NCI-H2081 treated with DMSO at 0.1 percent for 48 hours (cell line): ENCODE measurements at regions not wholly inside any gene's neighbourhood (a gene's known extent, or its start where the extent isn't known, plus 50 kb on each side); places are given as distances from the start of the nearest gene placed in this dataset.

Source experiments
- DNase-seq: peaks from one replicate; lab custom pipeline; 2025; lab: John Stamatoyannopoulos, UW

- DNase-seq: no peak
Measured at GRCh38 chr5:38207343-38207742, 51.0 kb upstream of the EGFLAM start.

- DNase-seq: no peak
Measured at GRCh38 chr5:38202741-38203140, 55.6 kb upstream of the EGFLAM start.

DNA sequence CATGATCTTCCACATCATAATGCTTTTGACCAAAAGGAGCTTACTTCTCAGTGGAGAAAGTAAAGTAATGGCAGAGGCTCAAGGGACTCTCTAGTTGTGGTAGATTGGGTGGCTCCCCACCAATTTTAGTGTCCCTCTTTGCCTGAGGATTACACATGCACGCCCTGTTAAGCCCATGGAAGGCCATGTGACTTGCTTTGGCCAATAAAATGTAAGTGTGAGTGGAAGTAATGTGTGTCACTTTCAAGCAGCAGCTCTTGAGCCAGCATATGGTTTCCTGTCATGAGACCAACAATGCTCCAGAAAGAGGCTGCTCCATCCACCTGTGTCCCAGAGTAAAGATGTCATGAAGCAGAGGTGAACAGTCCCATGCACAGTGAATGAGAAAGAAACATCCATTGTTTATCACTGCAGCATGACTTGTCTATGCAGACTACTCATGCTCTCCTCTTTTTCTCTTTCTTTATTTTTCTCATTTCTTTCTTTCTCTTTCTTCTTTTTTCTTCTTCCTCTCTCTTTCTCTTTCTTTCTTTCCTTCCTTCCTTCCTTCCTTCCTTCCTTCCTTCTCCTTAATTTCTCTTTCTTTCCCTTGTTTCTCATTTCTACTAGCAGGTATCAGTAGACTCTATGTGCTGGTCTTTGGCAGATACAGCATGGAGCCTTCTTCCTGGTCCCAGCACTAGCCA is 57.3 kb upstream of the EGFLAM start:
- no peak for DNase-seq

GRCh38 chr5:38197118-38197517 is 61.2 kb upstream of the EGFLAM start:
- no peak for DNase-seq

DNA sequence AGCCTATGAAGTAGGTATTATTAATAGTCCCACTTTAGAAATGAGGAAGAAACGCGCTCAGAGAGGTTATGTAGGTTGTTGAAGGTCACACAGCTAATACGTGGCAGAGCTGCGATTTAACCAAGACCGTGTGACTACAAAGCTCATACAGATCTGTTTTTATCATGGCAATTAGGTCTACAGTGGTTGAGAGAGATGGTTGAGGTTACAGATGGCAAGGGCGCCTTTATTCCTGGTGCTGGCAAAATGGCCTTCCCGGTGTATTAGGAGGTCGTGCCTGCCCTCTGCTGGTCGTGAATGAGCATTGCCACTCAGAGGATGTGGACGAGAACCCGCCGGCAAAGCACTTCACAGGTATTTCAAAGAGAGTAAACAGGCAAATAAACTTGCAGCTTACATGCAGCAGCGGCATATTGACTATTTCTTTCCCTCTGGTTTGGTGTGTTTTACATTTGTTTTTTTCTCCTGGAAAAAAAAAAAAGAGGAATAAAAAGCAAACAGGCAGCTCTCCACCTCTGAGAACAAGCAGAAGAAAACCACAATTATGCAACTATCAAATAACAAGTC is 65.3 kb upstream of the EGFLAM start:
- peak; percentile 63 for DNase-seq

DNA sequence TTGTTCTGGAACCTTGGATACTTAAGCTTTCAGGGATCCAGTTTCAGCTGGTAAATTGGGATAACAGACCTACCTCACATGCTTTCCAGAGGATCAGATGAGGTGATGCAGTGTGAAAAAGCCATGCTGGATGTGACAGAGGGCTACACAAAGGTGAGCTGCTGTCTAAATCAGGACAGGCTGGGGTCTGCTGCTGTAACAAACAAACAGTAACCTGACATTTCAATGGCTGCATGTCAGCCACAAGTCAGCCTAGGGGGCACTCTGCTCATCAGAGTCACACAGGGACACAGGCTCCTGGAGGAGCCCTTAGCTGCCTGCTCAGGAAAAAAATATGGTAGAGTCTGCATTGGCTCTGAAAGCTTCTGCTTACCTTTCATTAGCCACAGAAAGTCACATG is 66.7 kb upstream of the EGFLAM start:
- DNase-seq: no peak

DNA sequence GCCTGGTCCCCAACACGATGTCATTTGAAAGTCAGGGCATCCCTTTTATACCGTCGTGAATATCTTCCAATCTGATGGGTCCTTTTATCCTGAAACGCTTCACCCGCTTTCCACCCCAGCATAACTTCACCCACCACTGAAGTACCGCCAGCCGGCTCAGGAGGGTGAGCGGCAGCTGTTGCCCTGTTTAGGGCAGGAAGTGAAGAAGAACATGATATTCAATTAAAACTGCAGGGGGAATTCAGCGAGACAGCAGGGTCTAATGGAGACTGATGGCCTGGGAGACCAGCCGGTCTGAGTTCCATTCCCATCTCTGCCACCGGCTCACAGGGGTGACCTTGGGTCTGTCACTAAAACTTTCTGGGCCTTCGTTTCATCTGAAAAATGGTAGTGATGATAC is 68.2 kb upstream of the EGFLAM start:
- DNase-seq: no peak

DNA sequence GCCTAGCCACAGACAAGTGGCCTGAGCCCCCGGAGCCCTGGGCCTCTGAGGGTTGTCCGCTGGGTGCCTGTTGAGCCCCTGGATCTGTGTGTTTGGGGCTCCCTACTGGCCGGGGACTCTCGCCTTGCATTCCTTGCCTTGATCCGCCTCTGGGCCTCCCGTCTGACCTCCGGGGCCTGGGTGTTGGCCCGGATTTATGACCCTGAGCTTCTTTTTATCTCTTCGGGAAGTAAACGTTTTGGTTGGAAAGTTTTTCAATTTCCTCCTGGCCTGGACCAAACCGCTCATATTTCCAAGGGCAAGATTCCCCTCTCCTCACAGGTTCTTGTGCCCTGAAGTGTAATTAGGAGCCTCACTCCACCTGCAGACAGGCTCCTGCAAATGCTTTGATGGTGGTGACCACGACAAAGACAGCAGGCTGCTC is 69.3 kb upstream of the EGFLAM start:
- DNase-seq: no peak

DNA sequence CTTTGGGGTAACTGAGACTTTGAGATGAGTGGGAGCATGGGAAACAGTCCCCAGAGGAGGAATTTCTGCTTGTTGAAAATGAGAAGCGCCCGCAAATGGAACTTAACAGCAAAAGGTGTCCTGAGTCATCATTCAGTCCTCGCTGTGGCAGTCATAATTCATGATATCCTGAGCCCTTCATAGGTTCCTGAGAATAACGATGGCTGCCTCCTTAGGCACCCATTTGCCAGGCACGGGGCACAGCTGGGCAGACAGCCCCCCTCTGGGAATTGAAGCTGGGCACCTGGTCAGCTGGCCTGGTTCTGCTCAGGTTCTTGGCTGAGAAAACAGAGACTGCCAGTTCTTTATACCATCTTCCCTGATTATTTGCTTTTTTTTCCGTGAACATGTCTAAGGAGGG is 69.8 kb upstream of the EGFLAM start:
- DNase-seq: no peak

- DNase-seq: no peak
Measured at GRCh38 chr5:38187532-38187931, 70.8 kb upstream of the EGFLAM start.

- DNase-seq: no peak
Measured at GRCh38 chr5:38184627-38185026, 73.7 kb upstream of the EGFLAM start.

DNA sequence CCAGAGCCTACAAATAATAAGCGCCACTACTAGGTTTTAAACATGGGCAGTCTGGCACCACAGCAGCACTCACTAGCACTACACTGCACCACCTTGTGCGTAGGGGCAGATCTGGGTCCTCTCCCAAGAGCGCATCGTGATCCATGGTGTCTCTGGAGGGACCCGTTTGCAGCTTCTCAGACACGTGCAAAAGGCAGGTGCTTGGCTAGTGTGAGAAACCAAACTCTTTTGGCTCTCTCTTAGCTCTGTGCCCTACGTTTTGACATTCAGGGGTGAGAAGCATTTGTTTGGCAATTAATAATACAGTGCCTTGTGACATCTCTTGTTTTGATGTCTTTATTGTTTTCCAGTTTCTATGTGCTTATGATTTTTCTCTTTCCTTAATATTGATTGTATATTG is 75.4 kb upstream of the EGFLAM start:
- DNase-seq: no peak

DNA sequence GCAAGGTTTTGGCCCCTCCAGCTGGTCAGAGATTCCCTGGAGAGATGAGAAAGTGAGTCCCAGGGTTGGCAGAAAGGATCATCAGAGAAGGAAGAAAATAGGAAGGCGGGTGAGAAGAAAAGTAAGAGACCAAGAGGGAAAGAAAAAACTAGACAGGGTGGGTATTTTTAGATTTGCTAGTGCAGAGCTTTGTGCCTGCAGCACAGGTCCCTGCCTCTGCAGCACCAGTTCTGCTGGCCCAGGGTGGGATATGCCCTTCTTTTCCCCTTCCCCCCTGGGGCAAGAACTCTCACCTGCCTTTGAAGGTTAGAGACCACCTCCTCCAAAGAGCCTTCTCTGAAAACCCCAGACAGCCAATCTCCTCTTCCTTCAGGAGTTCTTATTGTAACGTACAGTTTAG is 90.3 kb upstream of the EGFLAM start:
- no peak for DNase-seq

DNA sequence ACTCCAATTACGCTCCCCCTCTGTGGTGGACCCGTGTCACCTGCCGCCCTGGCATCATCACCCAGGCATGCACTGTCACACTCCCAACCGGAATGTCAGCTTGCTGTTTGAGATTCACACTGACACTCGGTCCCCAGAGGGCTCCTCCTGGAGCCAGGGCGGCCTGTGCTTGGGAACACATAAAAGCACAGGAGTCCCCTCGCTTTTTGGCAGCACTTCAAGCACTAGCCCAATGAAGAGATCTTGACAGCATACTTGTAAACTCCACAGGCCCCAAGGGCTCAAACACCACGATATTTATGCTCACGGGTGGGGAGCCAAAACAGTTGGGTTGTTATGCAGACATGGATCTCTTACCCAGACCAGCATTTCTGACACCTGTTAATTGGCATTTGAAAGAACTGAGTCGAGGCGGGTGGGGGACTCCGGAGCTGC is 90.8 kb upstream of the EGFLAM start:
- no peak for DNase-seq

DNA sequence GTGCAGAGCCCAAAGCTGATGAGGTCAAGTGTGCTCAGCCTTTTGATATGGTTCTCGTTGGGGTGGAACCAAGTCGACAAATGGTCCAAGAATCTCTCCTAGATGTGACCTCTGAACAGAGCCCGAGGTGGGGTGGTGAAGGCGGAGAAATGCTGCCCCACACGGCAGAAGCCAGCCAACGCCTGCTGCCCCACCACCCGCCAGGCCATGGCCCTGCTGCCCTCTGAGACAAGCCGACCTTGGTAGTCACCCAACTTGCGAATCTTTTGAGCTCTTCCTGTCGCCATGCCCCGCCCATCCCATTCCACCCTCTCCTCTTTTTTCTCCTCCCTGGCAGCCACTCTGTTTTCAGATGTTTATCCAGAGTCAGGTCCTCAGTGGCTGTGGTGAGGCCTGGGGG is 91.5 kb upstream of the EGFLAM start:
- DNase-seq: no peak

DNA sequence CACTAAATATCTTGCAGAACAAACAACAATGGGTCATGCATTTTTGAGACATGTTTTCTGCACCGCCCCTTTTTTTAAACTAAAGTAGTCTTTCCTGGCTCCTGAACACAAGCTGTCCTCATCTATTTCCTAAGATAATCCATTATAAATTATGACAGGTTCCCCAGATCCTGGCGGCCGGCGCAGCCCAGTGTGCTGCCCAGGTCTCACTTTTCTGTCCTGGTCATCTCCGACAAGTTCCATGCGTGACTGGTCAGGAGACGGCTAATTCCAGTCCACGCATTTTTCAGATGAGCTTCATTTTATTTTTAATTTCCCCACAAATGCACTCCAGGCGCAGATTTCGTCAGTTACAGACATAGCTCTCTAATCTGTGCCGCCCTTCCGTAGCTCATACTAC is 92.9 kb upstream of the EGFLAM start:
- DNase-seq: no peak

- no peak for DNase-seq
Measured at GRCh38 chr5:38164776-38165399, 93.5 kb upstream of the EGFLAM start.

DNA sequence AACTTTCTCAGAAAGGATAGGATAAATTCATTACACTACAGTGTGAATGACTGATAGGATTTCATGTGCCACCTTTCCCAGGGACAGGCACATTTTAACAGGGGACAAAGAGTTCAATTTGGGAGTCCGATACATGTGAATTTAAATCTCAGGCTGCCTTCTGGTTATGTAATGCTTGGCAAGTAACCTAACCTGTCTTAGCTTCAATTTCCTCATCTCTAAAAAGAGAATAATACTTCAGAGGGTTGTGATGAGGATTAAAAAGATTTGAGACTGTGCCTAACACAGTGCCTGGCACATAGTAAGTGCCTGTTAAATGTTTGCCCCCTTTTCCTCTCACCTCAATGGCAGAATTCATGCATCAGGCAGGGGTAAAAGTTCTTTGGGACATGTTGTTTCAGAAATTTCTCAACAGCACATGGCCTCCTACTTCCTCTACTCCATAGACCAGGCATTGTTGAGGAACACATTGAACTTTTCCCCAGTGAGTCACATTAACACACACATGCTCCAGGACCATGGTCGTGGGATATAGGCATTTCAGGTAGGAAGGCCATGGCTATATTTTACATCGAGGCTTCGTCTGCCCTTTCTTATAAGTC is 94.6 kb upstream of the EGFLAM start:
- DNase-seq: no peak

DNA sequence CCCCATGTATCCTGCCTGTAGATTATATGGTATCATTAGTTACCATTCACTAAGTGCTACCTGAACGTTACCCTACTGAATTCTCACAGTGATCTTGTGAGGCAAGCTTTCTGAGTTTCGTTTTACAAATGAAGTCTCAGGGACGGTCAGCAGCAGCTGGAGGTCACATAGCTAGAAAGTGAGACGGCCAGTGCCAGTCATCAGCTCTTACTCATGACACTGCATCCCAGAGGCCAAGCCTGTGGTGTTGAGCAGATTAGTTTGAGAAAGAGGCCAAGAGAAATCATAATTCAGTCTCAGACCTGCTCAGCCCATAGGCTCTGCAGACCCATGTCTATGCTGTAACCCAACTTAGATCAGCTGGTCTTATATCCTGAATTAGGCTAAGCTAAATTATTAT is 95.7 kb upstream of the EGFLAM start:
- no peak for DNase-seq

DNA sequence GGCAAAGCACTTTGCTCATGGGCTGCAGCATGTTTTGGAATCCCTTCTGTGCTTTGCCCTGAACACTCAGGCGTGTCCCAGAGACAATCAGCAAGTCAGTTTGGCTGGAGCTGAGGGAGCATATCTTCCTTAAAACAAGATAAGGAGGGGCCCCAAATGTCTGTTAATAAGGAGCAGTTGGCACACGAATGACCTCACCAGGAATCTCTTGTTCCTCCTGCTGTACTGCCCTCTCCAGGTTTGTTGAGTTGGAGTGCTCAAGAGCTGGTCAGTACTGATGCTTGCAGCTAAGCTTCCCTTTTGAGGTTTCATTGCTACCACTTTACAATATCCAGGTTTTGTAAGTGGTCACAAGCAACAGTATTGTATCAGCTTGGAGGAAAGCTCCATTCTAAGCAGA is 101.3 kb upstream of the EGFLAM start:
- DNase-seq: no peak

GRCh38 chr5:38154615-38155204 is 103.6 kb upstream of the EGFLAM start:
- DNase-seq: no peak

DNA sequence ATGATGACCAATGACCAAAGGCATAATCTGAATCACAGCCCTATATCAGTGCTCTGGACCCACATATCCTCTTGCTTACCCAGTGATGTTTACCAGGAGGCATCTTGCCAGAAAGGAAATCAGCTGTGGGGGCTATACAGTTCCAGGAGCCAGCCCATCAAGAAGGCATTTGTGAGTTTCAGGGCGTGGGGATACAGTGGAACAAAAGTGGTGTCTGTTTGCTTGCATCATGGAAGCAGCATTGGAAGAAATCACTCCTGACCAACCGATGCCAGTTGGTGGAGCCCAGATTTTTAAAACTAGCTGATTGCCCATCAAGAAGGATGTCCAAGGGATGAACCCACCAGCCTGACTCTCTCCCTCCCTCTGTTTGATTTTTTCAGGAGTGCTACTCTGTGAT is 106.5 kb upstream of the EGFLAM start:
- DNase-seq: no peak

DNA sequence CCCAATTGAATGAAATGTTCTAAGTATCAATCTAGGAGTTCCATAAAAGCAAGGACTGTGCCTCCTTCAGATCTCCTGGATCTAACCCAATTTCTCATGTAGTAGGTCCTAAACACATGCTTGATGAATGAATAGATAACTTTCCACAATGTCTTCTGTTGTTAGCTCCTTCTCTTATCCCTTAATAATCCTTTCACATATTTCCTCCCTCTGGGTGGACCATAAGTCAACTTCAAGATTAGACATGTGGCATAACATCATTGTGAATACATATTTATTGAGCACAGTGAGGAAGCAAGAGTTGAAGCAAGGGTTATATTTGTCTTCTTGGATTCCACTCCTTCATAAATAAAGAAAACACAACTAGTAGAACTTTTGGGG is 108.6 kb upstream of the EGFLAM start:
- no peak for DNase-seq
